HG02678 (cell line): ENCODE measurements at regions not wholly inside any gene's neighbourhood (a gene's known extent, or its start where the extent isn't known, plus 50 kb on each side); places are given as distances from the start of the nearest gene placed in this dataset.

Experiments used
- ATAC-seq: cut with Tn5 transposase; IDR thresholded peaks from one replicate; pipeline ENCODE4 v1.9.1; 2021; ENCODE audit warnings: mild to moderate bottlenecking, moderate library complexity; ENCODE audit not compliant: unreplicated experiment

GRCh38 chr4:54359919-54360650 lies 131.0 kb downstream of the PDGFRA start:
- ATAC-seq = peak; percentile 67

GRCh38 chr4:54363037-54363436 lies 133.9 kb downstream of the PDGFRA start:
- no peak for ATAC-seq

GRCh38 chr4:54365691-54366090 lies 136.6 kb downstream of the PDGFRA start:
- ATAC-seq = no peak

- no peak for ATAC-seq
Observed at GRCh38 chr4:54367059-54367458, 138.0 kb downstream of the PDGFRA start.

GRCh38 chr4:54368281-54369265 lies 139.5 kb downstream of the PDGFRA start:
- ATAC-seq = no peak

GRCh38 chr4:54371173-54371572 lies 142.1 kb downstream of the PDGFRA start:
- no peak for ATAC-seq

GRCh38 chr4:54372951-54373350 lies 143.9 kb downstream of the PDGFRA start:
- no peak for ATAC-seq

GRCh38 chr4:54373718-54374210 lies 144.7 kb downstream of the PDGFRA start:
- no peak for ATAC-seq

- ATAC-seq = no peak
Observed at GRCh38 chr4:54378461-54378860, 149.4 kb downstream of the PDGFRA start.

GRCh38 chr4:54384152-54384551 lies 155.1 kb downstream of the PDGFRA start:
- ATAC-seq = no peak

- ATAC-seq = no peak
Observed at GRCh38 chr4:54384563-54384962, 155.5 kb downstream of the PDGFRA start.

GRCh38 chr4:54386042-54386669 lies 157.1 kb downstream of the PDGFRA start:
- no peak for ATAC-seq

GRCh38 chr4:54386693-54387092 lies 157.6 kb downstream of the PDGFRA start:
- no peak for ATAC-seq

- ATAC-seq = no peak
Observed at GRCh38 chr4:54390670-54391069, 161.6 kb downstream of the PDGFRA start.

- no peak for ATAC-seq
Observed at GRCh38 chr4:54391104-54391503, 162.0 kb downstream of the PDGFRA start.

GRCh38 chr4:54392479-54392878 lies 163.4 kb downstream of the PDGFRA start:
- ATAC-seq = no peak

- ATAC-seq = no peak
Observed at GRCh38 chr4:54393243-54393642, 164.2 kb downstream of the PDGFRA start.

GRCh38 chr4:54395013-54395527 lies 166.0 kb downstream of the PDGFRA start:
- ATAC-seq = no peak

GRCh38 chr4:54400188-54400587 lies 171.1 kb downstream of the PDGFRA start:
- ATAC-seq = no peak

- no peak for ATAC-seq
Observed at GRCh38 chr4:54400802-54401201, 171.7 kb downstream of the PDGFRA start.

GRCh38 chr4:54402880-54403480 lies 173.9 kb downstream of the PDGFRA start:
- no peak for ATAC-seq
